NCI-H2171 (cell line): ENCODE measurements at regions not wholly inside any gene's neighbourhood (a gene's known extent, or its start where the extent isn't known, plus 50 kb on each side); places are given as distances from the start of the nearest gene placed in this dataset.
"Not testable (repeated sequence)": the region's sequence is repeated elsewhere in the genome, so short reads cannot be mapped to it uniquely, and the experiment has no call there.

Experiments used
- DNase-seq: peaks from one replicate; lab custom pipeline; 2025; lab: John Stamatoyannopoulos, UW

DNA sequence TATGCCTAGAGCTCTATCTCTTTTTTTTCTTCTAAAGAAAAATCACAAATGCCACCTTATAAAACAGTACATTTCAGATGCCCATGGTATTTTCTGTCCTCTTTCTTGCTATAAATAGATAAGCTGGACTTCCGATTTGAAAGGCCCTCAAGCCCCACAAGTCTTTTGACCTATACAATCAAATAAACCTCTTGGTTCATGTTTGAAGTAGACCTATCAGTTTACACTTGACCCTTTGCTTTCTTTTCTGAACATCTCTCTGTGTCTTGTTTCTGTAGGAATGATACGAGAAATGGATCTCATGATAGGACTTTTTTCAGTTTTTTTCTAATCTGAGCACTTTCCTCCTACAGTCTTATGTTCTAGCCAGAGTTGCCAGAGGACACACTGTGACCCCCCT, 327.2 kb downstream of the SOX9 start:
- DNase-seq = no peak

DNA sequence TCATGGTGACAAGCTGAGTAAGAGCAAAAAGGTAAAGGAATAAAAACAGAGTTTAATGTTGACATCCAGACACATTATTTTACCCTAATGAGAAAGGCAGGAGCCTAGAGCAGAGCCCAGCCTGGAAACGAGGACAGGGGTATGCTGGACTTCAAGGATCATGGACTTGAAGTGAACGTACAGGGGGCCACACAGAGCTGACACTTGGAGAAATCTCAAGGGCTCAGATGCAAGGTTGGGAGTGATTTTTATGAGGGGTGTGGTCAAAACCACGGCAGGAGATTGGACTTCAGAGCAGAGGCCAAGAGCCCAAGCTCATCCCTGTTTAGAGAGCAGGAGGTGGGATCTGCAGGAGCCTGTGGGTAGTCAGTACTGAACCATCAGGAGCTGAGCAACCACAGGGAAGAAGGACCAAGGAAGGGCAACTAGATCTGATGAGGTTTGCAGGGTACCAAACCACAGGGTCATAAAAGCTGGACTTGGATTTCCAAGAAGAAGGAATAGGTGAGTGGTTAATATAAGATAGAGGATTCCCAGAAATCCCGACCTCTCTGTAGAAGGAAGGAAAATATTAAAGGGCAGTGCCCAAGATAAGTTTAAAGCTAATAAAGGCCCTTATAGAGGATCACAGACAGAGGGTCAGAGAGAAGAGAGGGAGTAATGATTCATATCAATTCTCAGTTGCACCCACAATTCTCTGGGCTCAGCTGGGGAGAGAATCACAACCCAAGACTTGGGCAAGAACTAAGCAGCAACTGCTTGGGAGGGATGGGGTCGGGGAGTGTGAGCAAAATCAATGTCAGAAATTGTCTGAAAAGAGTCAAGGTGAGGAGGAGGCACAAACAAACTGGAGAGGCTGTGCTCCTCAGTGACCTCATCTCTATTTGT, 331.7 kb downstream of the SOX9 start:
- DNase-seq = no peak

DNA sequence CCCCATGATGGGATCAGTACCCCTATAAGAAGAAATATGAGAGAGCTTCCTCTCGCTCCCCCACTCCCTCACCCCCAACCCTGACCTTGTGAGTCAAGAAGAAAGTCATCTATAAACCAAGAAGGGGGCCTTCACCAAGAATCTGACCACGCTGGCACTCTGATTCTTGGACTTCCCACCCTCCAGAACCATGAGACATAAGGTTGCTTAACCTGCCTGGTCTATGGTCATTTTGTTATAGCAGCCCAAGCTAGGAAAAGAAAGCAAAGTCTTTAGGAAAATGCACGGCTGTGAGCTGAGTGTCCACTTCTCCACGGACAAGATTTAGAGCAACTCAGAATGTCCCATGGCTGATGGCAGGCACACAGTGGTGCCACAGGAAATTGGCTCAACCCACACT, 333.5 kb downstream of the SOX9 start:
- no peak for DNase-seq

DNA sequence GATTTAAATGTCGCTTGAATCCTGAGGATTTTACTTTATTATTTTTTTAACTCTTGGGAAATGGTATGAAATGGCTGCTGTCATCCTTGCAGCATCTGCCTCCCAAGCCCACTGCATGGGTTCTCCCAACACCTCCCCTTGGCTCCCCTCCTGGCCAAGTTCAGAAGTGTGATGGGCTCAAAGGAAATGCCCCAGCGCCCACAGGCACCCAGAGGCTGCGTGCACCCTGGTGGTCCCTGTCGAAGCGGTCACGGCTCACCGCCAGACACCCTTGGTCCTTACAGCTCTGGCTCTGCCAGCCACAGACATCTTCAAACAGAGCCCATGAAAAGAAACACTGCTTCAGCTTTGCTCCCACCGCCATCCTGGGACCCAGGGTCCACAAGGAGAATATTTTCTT, 334.7 kb downstream of the SOX9 start:
- DNase-seq = no peak

DNA sequence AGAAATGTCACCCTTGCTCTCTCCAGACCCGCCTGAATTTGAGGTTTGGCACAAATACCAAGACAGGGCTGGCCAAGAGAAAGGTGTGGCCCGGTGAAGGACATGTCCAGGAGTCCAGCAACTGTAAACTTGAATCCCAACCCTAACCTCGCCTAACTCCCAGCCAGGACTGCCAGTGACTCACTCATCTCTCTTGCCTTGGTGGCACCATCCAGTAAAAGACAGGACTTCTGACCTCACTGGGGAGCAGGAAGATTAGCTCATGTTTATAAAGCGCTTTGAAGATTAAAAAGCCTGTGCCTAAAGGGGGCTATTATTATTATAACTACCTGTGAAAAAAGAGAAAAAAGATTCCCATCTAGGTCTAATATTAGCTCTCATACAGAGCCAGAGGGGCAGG, 335.3 kb downstream of the SOX9 start:
- DNase-seq = no peak

DNA sequence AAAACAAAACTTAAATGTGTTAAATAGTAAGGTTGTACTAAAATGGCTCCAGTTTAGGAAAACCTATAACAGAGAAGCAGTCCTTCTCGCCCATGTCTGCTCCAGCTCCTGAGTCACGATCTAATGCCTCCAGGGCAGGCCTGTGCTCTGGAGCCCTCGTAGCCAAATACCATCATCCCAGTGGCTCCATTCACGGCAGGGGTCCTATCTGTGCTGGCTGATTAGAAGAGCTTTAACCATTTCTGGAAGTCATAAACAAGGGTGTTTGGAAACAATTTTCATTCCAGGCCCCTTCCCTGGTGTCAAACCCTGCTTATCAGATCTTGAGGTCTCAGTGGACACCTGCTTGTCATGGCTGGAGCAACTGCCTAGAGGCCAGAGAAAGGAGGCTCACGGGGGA, 336.9 kb downstream of the SOX9 start:
- DNase-seq = no peak

DNA sequence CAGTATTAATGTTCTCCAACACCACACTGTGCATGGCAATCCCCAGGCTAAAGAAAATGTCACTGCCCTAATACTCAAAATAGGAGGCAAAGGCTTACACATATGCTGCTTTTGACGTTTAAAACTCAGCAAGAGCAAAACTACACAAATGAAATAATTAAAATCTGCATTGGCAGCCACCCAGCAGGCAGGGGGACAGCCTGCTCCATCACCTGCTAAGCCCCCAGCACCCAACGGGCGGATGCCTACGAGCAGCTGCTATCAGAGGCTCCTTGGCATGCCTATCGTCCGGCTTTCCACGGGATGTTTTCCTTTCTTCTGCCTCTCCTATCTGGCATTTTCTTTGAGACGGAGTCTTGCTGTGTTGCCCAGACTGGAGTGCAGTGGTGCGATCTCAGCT, 337.5 kb downstream of the SOX9 start:
- no peak for DNase-seq

DNA sequence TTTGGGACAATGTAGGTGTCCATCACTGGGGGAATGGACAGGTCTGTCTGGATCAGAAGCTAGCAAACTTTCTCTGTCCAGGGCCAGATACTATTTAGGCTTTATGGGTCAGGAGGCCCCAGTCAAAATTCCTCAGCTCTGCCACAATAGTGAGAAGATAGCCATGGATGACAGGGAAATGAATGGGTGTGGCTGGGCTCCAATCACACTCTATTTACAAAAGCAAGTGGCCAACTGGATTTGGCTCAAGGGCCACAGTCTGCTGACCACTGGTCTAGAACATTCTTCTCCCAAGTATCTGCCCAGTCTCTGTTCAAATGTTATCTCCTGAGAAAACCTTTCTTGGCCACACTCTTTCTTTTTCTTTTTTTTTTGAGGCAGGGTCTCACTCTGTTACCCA, 339.9 kb downstream of the SOX9 start:
- DNase-seq = no peak

DNA sequence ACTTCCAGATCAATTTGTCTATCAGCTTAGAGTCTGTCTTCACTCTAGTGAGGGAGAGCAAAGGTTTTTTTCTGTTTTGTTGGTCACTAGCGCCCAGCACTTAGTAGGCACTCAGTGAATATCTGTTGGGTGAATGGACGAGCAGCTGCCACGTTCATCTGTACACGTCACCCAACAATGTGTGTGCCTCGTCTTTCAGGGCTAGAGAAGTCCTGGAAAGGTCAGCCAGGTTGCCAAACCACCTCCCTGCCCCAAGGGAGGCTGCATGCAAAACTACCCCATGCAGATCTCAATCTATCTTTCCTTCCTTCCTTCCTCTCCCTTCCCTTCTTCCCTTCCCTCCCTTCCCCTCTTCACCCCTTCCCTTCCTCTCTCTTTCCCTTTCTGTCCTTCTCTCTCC, 340.9 kb downstream of the SOX9 start:
- DNase-seq = no peak

DNA sequence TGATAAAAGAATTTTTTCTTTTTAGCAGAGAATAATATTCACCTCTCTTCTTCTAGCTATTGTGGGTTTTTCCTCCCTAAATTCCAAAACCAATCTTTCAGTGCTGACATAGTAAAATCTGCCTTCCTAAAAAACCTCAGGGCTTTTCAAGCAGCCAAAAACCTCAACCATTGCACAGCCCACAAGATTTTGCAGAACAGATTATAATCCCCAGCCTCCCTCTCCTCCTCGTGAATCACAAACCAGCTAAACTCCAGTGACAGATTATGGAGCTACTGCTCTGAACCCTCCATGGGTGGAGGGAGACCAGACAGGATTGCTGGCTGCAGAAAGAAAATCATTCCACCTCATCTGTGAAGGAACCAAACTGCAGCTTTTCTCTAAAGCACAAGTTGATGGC, 341.6 kb downstream of the SOX9 start:
- no peak for DNase-seq

DNA sequence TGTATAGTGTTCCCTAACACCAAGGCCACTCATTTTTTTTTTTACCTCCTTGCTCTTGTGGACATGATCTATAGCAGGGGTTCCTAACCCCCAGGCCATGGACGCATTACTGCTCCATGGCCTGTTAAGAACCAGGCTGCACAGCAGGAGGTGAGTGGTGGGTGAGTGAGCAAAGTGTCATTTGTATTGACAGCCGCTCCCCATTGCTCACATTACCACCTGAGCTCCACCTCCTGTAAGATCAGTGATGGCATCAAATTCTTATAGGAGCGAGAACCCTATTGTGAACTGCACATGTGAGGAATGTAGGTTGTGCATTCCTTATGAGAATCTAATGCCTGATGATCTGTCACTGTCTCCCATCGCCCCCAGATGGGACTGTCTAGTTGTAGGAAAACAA, 342.0 kb downstream of the SOX9 start:
- no peak for DNase-seq

DNA sequence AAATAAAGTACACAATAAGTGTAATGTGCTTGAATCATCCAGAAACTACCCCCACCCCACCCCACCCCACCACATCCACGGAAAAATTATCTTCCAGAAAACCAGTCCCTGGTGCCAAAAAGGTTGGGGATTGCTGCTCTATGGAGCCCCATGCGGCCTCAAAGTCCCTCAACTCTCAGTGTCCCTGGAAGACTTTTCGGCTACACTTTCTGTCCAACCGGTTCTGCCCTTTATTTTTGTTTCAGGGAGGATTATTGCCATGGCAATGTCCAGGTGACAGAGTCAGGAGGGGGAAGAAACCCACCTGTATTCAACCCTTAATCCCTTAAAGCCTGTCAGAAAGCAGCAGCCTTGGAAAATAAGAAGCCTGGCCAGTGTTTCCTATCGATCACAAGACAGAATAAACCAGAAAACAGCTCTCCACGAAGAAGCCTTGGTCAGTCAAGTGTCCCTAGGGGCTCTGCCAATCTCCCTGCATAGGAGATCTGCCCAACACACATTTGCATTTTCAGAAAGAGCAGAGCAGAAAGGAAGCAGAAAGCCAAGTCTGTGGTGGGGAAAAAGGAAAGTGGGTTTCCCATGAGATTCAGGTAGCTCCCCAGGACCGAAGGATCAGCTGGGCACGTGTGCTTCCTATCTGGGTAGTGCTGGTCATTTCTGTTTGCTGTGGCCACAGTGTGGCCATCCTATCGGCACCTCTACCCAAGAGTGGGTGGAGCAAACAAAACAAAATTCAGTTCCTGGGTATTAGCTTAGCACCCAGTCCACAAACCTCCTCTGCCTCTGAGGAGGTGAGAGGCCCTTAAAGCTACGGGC, 342.7 kb downstream of the SOX9 start:
- DNase-seq = no peak

DNA sequence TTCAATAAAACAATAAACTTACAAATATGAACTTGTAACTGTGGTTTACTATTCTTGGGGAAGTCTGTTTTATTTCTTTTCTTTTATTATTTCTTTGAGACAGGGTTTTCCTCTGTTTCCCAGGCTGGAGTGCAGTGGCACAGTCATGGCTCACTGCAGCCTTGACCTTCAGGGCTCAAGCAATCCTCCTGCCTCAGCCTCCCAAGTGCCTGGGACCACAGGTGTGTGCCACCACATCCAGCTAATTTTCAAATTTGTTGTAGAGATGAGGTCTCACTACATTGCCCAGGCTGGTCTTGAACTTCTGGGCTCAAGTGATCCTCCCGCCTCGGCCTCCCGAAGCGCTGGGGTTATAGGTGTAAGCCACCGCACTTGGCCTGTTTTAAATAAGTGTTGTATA, 343.4 kb downstream of the SOX9 start:
- not testable (repeated sequence) for DNase-seq

DNA sequence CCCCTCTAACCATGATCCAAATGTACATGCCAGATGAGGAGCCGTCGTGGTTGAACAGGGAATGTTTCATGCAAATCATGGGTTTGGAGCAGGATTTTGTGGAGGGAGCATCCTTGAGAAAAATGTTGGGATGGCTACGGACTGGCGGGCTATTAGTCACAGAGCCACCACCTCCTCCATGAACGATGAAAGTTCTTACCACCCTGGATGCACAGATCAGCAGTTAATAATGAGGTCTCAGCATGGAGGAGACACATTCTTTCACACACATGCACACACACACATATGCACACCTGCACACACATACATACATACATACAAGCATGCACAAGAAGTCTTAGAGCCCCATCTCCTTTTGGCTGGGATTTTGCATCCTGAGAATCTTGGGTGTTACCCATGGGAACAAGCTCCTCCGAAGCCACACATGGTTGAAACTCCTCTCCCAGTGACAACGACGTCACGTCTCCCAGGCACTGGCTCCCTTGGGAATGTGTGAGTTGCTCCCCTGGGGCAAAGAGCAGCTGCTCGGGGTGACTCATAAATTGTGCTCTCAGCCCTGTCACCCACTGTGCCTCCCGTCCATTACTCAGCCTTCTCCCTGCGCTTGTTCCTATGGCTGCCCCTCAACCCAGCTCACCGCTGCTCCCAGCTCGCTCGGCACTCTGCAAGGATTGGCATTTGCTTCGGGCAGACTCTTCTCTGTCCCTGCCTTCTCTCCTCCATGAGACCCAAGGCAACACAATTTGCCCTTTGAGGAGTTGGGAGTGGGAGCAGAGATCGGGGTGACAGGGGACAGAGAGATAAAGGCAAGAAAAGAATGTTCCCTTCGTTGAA, 344.6 kb downstream of the SOX9 start:
- peak; percentile 51 for DNase-seq

DNA sequence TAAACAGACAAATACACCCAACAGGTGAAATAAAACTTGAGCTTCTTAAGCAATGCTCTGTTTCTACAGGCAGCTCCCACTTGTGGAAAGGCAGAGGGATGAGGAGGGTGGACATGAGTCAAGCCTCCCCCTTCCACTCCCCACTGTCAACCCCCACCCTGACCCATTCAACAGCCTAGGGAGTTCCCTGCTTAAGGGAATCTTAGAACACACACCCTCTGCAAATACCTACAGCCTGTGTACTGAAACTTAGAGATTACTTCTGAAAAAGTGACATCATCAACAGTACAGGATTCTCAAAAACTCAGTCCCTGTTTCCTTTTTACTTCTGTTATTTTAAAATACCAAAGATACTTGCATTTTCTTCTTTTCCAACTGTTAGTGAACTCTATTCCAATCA, 345.4 kb downstream of the SOX9 start:
- DNase-seq = no peak

DNA sequence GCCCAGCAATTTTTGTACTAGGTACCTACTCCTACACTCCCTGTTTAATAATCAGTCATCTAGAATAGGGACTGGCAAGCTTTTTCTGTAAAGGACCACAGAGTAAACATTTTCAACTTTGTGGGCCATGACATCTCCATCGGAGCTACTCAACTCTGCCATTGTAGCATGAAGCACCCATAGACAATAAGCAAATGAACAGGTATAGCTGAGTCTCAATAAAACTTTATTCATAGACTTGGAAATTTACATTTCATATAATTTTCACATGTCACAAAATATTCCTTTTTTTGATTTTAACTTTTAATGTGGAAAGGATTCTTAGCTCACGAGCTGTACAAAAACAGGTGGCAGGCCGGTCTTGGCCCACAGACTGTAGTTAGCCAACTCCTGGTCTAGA, 345.8 kb downstream of the SOX9 start:
- DNase-seq = no peak

DNA sequence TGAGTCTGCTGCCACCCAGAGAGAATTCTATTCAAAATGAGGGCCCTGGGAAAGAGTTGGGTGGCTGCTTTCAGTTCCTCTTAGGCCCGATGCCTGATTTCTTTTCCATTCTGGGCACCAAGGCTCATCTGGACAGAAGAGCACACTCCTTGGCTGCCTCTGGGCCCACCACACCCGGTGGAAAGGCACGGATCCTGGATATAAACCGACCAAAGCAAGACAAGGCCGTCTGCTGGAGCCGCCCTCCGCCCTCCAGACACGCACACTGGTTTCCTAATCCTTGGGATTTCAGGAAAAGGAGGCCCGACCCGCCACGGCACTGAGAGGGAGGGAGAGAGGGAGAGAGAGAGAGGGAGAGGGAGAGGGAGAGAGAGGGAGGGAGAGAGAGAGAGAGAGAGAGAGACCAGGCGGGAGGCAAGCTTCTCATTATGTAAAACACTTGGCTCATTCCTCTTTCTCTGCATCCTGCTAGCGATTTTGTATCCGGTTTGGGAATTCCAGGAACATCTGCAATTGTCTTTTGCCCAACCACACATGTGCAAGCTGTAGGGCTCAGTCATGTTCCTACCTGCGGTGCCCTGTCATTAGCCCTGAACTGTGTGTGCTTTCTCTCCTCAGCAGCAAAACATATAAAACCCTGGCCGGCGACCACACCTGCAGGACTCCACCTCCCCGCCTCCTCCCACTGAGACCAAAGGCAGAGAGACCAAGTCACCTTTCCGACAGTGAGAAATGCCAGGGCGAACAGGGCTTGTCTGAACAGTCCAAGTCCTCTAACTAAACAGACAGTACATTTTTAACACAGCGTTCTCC, 347.2 kb downstream of the SOX9 start:
- no peak for DNase-seq

DNA sequence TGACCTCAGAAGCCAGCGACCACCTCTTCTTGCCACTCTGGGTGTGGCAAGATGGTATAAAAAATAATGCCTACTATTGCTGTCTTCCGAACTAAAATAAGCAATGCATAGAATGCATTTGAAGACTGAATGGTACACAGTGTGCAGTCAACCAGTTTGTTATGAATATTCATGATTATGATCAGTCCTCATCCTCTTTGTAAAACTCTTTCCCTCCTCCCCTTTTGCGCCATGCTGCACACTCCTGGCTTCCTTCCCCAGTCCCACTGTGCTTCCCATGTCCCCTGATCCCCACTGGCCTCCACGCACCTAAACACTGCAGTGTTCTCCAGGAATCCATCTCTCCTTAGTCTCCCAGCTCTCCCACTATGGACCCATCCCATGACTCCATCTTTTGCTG, 348.0 kb downstream of the SOX9 start:
- no peak for DNase-seq

DNA sequence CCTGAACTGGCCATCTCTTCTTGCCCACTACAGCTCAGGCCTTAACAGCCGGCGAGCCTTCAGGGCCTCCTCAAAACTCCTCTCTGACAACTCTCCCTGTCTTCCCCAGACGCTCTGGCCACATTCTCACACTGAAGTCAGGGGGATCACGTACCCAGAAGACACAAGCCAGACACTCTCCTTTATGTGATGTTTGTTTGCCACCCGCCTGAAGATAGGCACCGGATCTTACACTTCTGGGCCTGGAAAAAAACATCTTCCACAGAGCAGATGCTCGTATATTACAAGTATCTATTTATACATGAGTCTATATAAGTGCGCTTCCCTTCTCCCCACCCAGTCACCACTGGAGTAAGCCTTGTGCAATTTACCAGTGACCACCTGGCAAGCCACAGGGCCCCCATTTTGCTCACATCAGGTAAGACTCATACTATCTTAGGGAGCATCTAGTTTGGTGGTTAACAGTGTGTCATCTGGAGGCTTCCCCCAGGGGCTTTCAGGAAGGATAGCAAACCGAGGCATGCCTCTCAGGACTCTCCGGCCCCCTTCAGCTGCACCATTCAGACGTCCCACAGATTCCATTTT, 349.4 kb downstream of the SOX9 start:
- DNase-seq = no peak

DNA sequence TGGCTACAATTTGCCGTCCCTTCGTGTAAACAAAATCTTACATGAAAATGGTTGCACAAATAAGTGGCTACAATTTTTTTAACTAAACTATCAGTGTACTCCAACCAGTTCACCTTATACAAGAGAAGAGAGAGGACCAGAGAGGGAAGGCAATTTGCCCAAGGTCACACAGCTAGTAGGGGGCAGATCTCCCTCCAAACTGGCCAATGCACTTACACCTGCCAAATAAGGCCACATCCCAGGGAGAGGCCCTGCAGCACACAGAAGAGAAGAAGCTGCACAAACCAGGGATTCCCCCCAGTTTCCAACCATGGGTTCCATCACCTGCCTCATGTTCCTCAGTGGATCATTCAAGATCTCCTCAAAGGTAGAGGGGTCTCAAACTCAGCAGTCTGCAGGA, 349.9 kb downstream of the SOX9 start:
- DNase-seq = no peak

DNA sequence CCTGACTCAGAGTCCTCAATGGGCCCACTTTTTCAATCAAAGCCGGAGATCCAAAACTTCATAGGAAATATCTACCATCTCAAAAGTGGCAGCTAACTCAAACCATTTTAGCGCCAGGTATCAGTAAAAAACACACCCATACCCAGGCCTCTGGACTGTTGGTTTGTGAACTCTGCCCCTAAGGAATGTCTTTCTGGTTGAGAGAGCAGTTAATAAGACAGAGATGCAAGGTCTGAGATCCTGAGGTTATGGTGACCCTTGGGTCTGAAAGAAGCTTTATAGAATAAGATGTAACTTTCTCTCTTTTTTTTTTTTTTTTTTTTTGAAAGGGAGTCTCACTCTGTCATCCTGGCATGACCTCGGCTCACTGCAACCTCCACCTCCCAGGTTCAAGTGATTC, 350.5 kb downstream of the SOX9 start:
- no peak for DNase-seq
